ENCODE measurements at regions not wholly inside any gene's neighbourhood (a gene's known extent, or its start where the extent isn't known, plus 50 kb on each side); places are given as distances from the start of the nearest gene placed in this dataset.

DNA sequence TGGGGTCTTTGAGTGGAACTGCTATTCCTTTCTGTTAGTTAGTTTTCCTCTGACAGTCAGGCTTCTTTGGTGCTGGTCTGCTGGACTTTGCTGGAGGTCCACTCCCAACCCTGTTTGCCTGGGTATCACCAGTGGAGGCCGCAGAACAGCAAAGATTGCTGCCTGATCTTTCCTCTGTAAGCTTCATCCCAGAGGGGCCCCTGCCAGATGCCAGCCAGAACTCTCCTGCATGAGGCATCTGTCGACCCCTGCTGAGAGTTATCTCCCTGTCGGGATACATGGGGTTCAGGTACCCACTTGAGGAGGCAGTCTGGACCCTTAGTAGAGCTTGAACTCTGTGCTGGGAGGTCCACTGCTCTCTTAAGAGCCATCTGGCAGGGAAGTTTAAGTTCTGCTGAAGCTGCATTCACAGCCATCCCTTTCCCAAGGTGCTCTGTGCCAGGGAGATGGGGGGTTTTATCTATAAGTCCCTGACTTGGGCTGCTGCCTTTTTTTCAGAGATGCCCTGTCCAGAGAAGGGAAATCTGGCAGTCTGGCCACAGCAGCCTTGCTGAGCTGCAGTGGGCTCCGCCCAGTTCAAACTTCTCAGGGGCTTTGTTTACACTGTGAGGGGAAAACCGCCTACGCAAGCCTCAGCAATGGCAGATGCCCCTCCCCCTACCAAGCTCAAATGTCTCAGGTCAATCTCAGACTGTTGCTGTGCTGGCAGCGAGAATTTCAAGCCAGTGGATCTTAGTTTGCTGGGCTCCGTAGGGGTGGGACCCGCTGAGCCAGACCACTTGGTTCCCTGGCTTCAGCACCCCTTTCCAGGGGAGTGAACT is 89.7 kb upstream of the CDK6 start:
- H3K4me1 ChIP-seq (ENCODE audit: control insufficient read depth, insufficient read depth, low read length), result no peaks in the 10 kb centered on the region
- peak; percentile 80 for DNase-seq
- peak overlapping the region; percentile 26 for H3K4me3 Mint-ChIP-seq
- TF ChIP-seq, protein P1, sequence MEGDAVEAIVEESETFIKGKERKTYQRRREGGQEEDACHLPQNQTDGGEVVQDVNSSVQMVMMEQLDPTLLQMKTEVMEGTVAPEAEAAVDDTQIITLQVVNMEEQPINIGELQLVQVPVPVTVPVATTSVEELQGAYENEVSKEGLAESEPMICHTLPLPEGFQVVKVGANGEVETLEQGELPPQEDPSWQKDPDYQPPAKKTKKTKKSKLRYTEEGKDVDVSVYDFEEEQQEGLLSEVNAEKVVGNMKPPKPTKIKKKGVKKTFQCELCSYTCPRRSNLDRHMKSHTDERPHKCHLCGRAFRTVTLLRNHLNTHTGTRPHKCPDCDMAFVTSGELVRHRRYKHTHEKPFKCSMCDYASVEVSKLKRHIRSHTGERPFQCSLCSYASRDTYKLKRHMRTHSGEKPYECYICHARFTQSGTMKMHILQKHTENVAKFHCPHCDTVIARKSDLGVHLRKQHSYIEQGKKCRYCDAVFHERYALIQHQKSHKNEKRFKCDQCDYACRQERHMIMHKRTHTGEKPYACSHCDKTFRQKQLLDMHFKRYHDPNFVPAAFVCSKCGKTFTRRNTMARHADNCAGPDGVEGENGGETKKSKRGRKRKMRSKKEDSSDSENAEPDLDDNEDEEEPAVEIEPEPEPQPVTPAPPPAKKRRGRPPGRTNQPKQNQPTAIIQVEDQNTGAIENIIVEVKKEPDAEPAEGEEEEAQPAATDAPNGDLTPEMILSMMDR (conservative IDR thresholded peaks at IDR 0.05), result no peak
- peaks cover 35% of the 10 kb centered on the region for H3K9me3 ChIP-seq (ENCODE audit: control insufficient read depth, low read length)
- H3K9me3 Mint-ChIP-seq, result peaks cover 48% of the 10 kb centered on the region
- WGBS, 2 experiments (ENCODE audit: insufficient coverage in 1 of 2, insufficient read length in 1 of 2), result 42 to 59% methylated on average over 5 to 9 of the region's 9 CpGs
- no peak overlapping the region for H3K9ac ChIP-seq (ENCODE audit: extremely low read depth, low read length, poor library complexity, severe bottlenecking)
- peak overlapping the region; percentile 53 for H3K4me3 ChIP-seq (ENCODE audit: low read length)
- peaks cover 2% of the 10 kb centered on the region for H3K36me3 Mint-ChIP-seq (ENCODE audit: low read depth)
- H3K27ac ChIP-seq (ENCODE audit: low read depth, low read length), result no peak overlapping the region
- peaks cover 26% of the 10 kb centered on the region for H3K4me1 Mint-ChIP-seq
- peaks cover 2% of the 10 kb centered on the region for H3K27me3 Mint-ChIP-seq (ENCODE audit: insufficient read depth)
- no peaks in the 10 kb centered on the region for H3K27me3 ChIP-seq (ENCODE audit: control insufficient read depth, insufficient read depth, low read length, poor library complexity, severe bottlenecking)
- no peaks in the 10 kb centered on the region for H3K36me3 ChIP-seq (ENCODE audit: control insufficient read depth, insufficient read depth, low read length)
- H3K27ac Mint-ChIP-seq, result no peak overlapping the region

- 84 to 90% methylated on average over 13 to 15 of the region's 15 CpGs for WGBS, 2 experiments (ENCODE audit: insufficient coverage in 1 of 2, insufficient read length in 1 of 2)
- TF ChIP-seq, protein P1 (conservative IDR thresholded peaks at IDR 0.05), result no peak
- H3K4me3 Mint-ChIP-seq, result no peak overlapping the region
- peaks cover 58% of the 10 kb centered on the region for H3K9me3 Mint-ChIP-seq
- H3K27ac ChIP-seq (ENCODE audit: low read depth, low read length), result no peak overlapping the region
- peaks cover 38% of the 10 kb centered on the region for H3K9me3 ChIP-seq (ENCODE audit: control insufficient read depth, low read length)
- DNase-seq, result no peak
- H3K4me1 ChIP-seq (ENCODE audit: control insufficient read depth, insufficient read depth, low read length), result no peaks in the 10 kb centered on the region
- peaks cover 12% of the 10 kb centered on the region for H3K36me3 Mint-ChIP-seq (ENCODE audit: low read depth)
- peak overlapping the region; percentile 53 for H3K4me3 ChIP-seq (ENCODE audit: low read length)
- H3K27me3 Mint-ChIP-seq (ENCODE audit: insufficient read depth), result peaks cover 2% of the 10 kb centered on the region
- no peaks in the 10 kb centered on the region for H3K27me3 ChIP-seq (ENCODE audit: control insufficient read depth, insufficient read depth, low read length, poor library complexity, severe bottlenecking)
- H3K36me3 ChIP-seq (ENCODE audit: control insufficient read depth, insufficient read depth, low read length), result no peaks in the 10 kb centered on the region
- no peak overlapping the region for H3K9ac ChIP-seq (ENCODE audit: extremely low read depth, low read length, poor library complexity, severe bottlenecking)
- peaks cover 26% of the 10 kb centered on the region for H3K4me1 Mint-ChIP-seq
- H3K27ac Mint-ChIP-seq, result no peak overlapping the region
These were observed 88.4 kb upstream of the CDK6 start for GRCh38 chr7:92924800-92925199.

DNA sequence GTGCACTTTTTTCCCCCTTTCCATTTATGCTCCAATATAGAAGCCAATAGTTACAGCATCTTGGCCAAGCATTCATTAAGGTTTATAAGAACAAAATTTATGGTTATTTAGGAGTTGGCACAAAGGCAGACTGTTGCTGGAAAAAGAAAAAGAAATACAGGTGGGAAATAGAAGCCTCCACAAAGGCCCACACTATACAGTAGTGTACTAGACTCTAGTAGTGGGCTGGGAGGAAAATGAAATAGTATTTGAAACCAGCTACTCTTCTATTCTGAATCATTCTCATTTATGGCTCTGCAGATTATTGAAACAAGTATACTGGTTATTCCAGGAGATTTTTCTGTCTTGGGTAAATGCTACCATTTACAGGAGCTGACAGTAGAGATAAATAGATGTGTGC is 80.9 kb upstream of the CDK6 start:
- Histone ChIP-seq H3K9me3 (ENCODE audit: control insufficient read depth, low read length) (peaks cover 20% of the 10 kb centered on the region), H3K9ac (ENCODE audit: extremely low read depth, low read length, poor library complexity, severe bottlenecking) (peak overlapping the region; percentile 85)
- no peaks in the 10 kb centered on the region for H3K27me3 Mint-ChIP-seq (ENCODE audit: insufficient read depth)

More for the DNA sequence above, 80.9 kb upstream of the CDK6 start:
- Histone ChIP-seq H3K4me3 (ENCODE audit: low read length) (peak overlapping the region; percentile 3), H3K4me1 (ENCODE audit: control insufficient read depth, insufficient read depth, low read length) (peaks cover 5% of the 10 kb centered on the region), H3K36me3 (ENCODE audit: control insufficient read depth, insufficient read depth, low read length) (no peaks in the 10 kb centered on the region), H3K27ac (ENCODE audit: low read depth, low read length) (peak overlapping the region; percentile 88), H3K27me3 (ENCODE audit: control insufficient read depth, insufficient read depth, low read length, poor library complexity, severe bottlenecking) (no peaks in the 10 kb centered on the region)
- DNase-seq, result no peak
- H3K27ac Mint-ChIP-seq, result peak overlapping the region; percentile 96
- peak overlapping the region; percentile 23 for H3K4me3 Mint-ChIP-seq
- peaks cover 16% of the 10 kb centered on the region for H3K4me1 Mint-ChIP-seq
- TF ChIP-seq, protein P1 (conservative IDR thresholded peaks at IDR 0.05), result no peak
- peaks cover 27% of the 10 kb centered on the region for H3K9me3 Mint-ChIP-seq
- H3K36me3 Mint-ChIP-seq (ENCODE audit: low read depth), result peaks cover 10% of the 10 kb centered on the region

All from endodermal cell (in vitro differentiated cells).